ENCODE measurements at regions not wholly inside any gene's neighbourhood (a gene's known extent, or its start where the extent isn't known, plus 50 kb on each side); places are given as distances from the start of the nearest gene placed in this dataset.

- no peak for TF ChIP-seq CTCF (IDR thresholded peaks at IDR 0.05; ENCODE audit: poor library complexity)
- TF ChIP-seq EZH2phosphoT487 (IDR thresholded peaks at IDR 0.05; ENCODE audit: low read depth, severe bottlenecking, unreplicated experiment): no peak
Measured at GRCh38 chr2:38454081-38454480, 77.0 kb upstream of the ATL2 start.

Data from hepatocyte (in vitro differentiated cells).